HG03280 (cell line): ENCODE measurements at regions not wholly inside any gene's neighbourhood (a gene's known extent, or its start where the extent isn't known, plus 50 kb on each side); places are given as distances from the start of the nearest gene placed in this dataset.

ENCODE experiments used
- ATAC-seq: cut with Tn5 transposase; IDR thresholded peaks from one replicate; pipeline ENCODE4 v1.9.1; 2021; ENCODE audit warnings: mild to moderate bottlenecking, moderate library complexity; ENCODE audit not compliant: unreplicated experiment

- no peak for ATAC-seq
Observed at GRCh38 chr21:40901691-40902090, 54.7 kb upstream of the DSCAM start.

GRCh38 chr21:40902299-40902698 lies 55.3 kb upstream of the DSCAM start:
- no peak for ATAC-seq

GRCh38 chr21:40902993-40903392 lies 56.0 kb upstream of the DSCAM start:
- ATAC-seq = no peak

GRCh38 chr21:40905251-40905650 lies 58.3 kb upstream of the DSCAM start:
- ATAC-seq = no peak

GRCh38 chr21:40912375-40912774 lies 65.4 kb upstream of the DSCAM start:
- no peak for ATAC-seq

- no peak for ATAC-seq
Observed at GRCh38 chr21:40915114-40915513, 68.2 kb upstream of the DSCAM start.

GRCh38 chr21:40923407-40923806 lies 76.4 kb upstream of the DSCAM start:
- no peak for ATAC-seq

GRCh38 chr21:40923901-40924300 lies 76.9 kb upstream of the DSCAM start:
- no peak for ATAC-seq

GRCh38 chr21:40924641-40925040 lies 77.7 kb upstream of the DSCAM start:
- no peak for ATAC-seq

GRCh38 chr21:40926238-40926637 lies 79.3 kb upstream of the DSCAM start:
- no peak for ATAC-seq

- ATAC-seq = no peak
Observed at GRCh38 chr21:40929833-40930232, 82.9 kb upstream of the DSCAM start.

- ATAC-seq = no peak
Observed at GRCh38 chr21:40931197-40931596, 84.2 kb upstream of the DSCAM start.

GRCh38 chr21:40936178-40936577 lies 89.2 kb upstream of the DSCAM start:
- no peak for ATAC-seq

GRCh38 chr21:40936771-40937261 lies 89.9 kb upstream of the DSCAM start:
- no peak for ATAC-seq

- no peak for ATAC-seq
Observed at GRCh38 chr21:40938078-40938477, 91.1 kb upstream of the DSCAM start.

GRCh38 chr21:40938611-40939010 lies 91.7 kb upstream of the DSCAM start:
- no peak for ATAC-seq

- ATAC-seq = no peak
Observed at GRCh38 chr21:40947713-40948112, 100.8 kb upstream of the DSCAM start.

GRCh38 chr21:40950970-40951369 lies 104.0 kb upstream of the DSCAM start:
- no peak for ATAC-seq

GRCh38 chr21:40952551-40953323 lies 105.8 kb upstream of the DSCAM start:
- no peak for ATAC-seq

- no peak for ATAC-seq
Observed at GRCh38 chr21:40964691-40965090, 117.7 kb upstream of the DSCAM start.

- ATAC-seq = no peak
Observed at GRCh38 chr21:40967771-40968170, 120.8 kb upstream of the DSCAM start.

GRCh38 chr21:40972151-40972550 lies 125.2 kb upstream of the DSCAM start:
- no peak for ATAC-seq
